Activated T-cell treated with anti-CD3 and anti-CD28 coated beads, Interleukin-2, amount 50 U/mL, for 4 hours (primary cell): ENCODE measurements at regions not wholly inside any gene's neighbourhood (a gene's known extent, or its start where the extent isn't known, plus 50 kb on each side); places are given as distances from the start of the nearest gene placed in this dataset.
"Not testable (repeated sequence)": the region's sequence is repeated elsewhere in the genome, so short reads cannot be mapped to it uniquely, and the experiment has no call there.

ENCODE experiments used
- ATAC-seq, 2 donors: fragments of 200-7000 bp; cut with Tn5 transposase; one replicate each; pipeline ENCODE4 v1.10.0; 2021
- DNase-seq: peaks from one replicate; pipeline ENCODE4 v3.0.0-alpha.2; 2020
- H3K27me3 Mint-ChIP-seq: one replicate; pipeline ENCODE4 v1.8.0; 2021; ENCODE audit warnings: low read depth, mixed read lengths
- H3K36me3 Mint-ChIP-seq: one replicate; pipeline ENCODE4 v1.8.0; 2022; ENCODE audit warnings: mixed read lengths; ENCODE audit not compliant: insufficient read depth
- H3K4me1 Mint-ChIP-seq: one replicate; pipeline ENCODE4 v1.8.0; 2021; ENCODE audit warnings: low read depth, mixed read lengths
- H3K4me3 Mint-ChIP-seq: one replicate; pipeline ENCODE4 v1.8.0; 2021; ENCODE audit warnings: mild to moderate bottlenecking, moderate library complexity, mixed read lengths
- H3K9me3 Mint-ChIP-seq: one replicate; pipeline ENCODE4 v1.8.0; 2021; ENCODE audit warnings: mixed read lengths

DNA sequence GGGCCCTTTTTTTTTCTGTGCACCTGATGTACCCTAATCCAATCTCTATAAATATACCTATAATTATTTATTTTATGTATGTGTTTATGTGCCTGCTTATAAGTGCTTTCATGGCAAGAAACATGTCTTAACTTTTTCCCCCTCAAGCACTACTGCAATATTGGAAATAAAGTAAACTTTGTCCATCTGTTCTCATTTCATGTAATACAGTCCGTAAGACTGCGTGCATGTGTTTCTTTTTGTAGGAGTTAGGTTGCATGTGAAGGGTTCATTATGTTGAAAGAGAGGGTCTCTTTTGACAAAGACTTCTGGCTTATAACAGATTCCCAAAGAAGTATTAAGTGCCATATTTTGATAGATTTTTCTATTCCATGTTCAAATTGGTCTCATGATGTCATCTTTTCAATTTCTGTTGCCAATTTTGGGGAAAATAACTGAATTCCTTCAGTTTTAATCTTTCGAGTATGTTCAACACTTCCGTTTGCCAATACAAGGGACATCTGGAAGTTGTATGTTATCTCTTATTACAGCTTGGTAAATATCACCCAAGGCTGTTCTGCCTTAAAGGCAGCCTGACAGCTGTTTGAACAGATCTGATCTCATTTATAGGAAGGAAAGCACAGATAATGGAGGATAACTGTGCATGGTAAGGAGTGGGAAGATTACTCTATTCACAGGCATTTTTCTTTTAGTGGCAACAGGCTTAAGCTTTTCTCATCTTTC, 273.1 kb upstream of the SGO1 start:
- no peaks in the 10 kb centered on the region for H3K4me1 Mint-ChIP-seq
- no peak overlapping the region for H3K4me3 Mint-ChIP-seq
- H3K36me3 Mint-ChIP-seq = peaks cover 2% of the 10 kb centered on the region
- ATAC-seq = no peak
- H3K27me3 Mint-ChIP-seq = no peaks in the 10 kb centered on the region
- H3K9me3 Mint-ChIP-seq = peaks cover 31% of the 10 kb centered on the region
- no peak for DNase-seq

DNA sequence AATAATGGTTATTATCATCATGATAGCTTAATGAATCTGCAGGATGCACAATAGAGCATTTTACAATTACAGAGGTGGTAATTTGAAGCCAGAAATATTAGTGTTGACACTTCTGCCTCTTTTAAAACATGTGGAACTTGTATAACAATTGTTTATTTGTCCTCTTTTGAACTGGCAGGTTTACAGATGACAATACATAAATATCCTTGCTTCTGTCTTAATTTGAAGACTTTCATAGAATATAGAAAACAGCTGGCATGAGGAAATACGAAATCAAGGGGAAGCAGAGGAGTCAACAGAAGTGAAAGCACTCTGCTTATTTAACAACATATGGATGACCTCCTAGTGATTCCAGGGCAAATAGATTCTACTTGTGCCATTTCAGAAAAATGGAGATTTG, 270.5 kb upstream of the SGO1 start:
- H3K27me3 Mint-ChIP-seq = no peaks in the 10 kb centered on the region
- ATAC-seq = no peak

DNA sequence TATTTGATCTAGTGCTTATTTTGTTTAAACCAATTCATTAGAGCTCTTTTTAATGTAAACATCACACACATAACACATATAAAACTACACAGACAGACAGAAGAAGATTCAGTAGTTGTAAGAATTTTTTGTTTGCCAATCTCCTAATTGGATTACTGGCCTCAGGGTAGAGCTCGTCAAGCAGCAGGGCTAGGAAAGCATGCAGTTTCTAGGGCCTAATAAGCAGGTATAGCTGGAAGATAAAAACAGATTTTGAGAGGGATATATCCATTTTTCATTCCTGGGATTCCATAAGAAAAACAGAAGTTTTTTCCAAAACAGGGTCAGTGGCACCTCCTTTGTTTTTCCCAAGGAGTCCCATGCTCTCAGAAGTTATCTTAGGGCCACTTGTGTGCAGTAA, 265.2 kb upstream of the SGO1 start:
- Mint-ChIP-seq H3K9me3 (peaks cover 8% of the 10 kb centered on the region), H3K4me1 (no peaks in the 10 kb centered on the region), H3K27me3 (no peaks in the 10 kb centered on the region), H3K36me3 (no peaks in the 10 kb centered on the region), H3K4me3 (no peak overlapping the region)
- no peak for ATAC-seq
- DNase-seq = no peak

More for the DNA sequence above, 270.5 kb upstream of the SGO1 start:
- Mint-ChIP-seq H3K4me1 (no peaks in the 10 kb centered on the region), H3K36me3 (peaks cover 2% of the 10 kb centered on the region), H3K4me3 (no peak overlapping the region), H3K9me3 (peaks cover 27% of the 10 kb centered on the region)
- DNase-seq = no peak

DNA sequence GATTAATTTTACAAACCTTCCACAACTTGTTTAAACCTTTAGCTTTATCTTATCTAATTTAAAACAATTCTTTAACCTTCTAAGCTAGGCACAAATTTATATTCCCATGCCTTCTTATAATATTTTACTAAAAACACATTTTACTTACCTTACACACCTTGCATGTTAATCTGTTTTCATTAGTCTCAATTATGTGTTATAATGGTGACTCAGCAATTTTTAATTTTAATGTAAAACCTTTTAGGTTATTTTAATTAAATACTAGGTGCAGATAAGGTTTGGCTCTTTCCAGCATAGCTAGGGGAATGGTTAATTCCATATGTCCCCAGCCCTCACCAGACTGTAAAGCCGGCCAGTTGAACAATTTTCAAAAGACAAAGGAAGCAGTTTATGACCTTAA, 264.6 kb upstream of the SGO1 start:
- Mint-ChIP-seq H3K36me3 (no peaks in the 10 kb centered on the region), H3K4me1 (no peaks in the 10 kb centered on the region), H3K27me3 (no peaks in the 10 kb centered on the region), H3K4me3 (no peak overlapping the region), H3K9me3 (peaks cover 6% of the 10 kb centered on the region)
- no peak for DNase-seq
- no peak for ATAC-seq

DNA sequence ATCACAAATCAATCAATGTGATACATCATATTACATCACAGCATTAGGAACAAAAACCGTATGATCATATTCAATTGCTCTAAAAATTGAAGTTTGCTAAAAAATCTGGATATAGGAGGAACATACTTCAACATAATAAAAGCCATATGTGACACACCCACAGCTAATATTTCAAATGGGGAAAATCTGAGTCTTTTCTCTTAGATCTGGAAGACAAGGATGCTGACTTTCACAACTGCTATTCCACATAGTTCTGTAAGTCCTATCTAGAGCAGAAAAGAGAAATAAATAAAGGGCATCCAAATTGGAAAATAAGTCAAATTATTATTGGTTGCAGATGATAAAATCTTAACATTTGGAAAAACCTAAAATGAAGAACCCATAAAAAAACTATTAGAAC, 256.8 kb upstream of the SGO1 start:
- ATAC-seq = no peak
- no peaks in the 10 kb centered on the region for H3K27me3 Mint-ChIP-seq
- peaks cover 3% of the 10 kb centered on the region for H3K9me3 Mint-ChIP-seq
- no peak overlapping the region for H3K4me3 Mint-ChIP-seq
- H3K4me1 Mint-ChIP-seq = no peaks in the 10 kb centered on the region
- DNase-seq = no peak
- H3K36me3 Mint-ChIP-seq = no peaks in the 10 kb centered on the region

DNA sequence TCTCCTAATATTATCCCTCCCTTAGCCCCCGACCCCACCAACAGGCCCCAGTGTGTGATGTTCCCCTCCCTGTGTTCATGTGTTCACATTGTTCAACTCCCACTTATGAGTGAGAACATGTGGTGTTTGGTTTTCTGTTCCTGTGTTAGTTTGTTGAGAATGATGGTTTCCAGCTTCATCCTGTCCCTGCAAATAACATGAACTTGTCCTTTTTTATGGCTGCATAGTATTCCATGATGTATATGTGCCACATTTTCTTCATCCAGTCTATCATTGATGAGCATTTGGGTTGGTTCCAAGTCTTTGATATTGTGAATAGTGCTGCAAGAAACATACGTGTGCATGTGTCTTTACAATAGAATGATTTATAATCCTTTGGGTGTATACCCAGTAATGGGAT, 241.3 kb upstream of the SGO1 start:
- ATAC-seq, H3K36me3 Mint-ChIP-seq, H3K4me1 Mint-ChIP-seq, DNase-seq, H3K27me3 Mint-ChIP-seq, H3K4me3 Mint-ChIP-seq: not testable (repeated sequence)
- peaks cover 29% of the 10 kb centered on the region for H3K9me3 Mint-ChIP-seq

DNA sequence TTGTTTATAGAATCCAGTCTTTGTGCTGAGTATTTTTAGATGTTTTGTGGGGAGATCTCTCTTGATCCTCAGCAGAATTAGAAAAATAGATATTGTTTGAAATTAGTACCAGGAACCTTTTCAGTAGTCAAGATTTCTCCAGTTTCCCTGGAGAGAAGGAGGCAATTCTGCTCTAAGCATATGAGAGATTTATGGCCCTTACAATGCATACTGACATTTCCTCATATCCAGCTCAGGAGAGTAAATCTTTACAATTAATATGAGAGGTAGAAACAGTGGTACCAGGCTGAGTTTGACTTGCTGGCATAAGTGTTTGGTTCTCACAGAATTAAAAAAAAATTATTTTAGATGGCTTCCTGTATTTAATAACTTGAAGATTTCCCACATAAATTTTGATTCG, 239.1 kb upstream of the SGO1 start:
- Mint-ChIP-seq H3K4me1 (no peaks in the 10 kb centered on the region), H3K4me3 (no peak overlapping the region), H3K27me3 (no peaks in the 10 kb centered on the region), H3K9me3 (peaks cover 13% of the 10 kb centered on the region), H3K36me3 (peaks cover 4% of the 10 kb centered on the region)
- DNase-seq (no peak), ATAC-seq (no peak)

DNA sequence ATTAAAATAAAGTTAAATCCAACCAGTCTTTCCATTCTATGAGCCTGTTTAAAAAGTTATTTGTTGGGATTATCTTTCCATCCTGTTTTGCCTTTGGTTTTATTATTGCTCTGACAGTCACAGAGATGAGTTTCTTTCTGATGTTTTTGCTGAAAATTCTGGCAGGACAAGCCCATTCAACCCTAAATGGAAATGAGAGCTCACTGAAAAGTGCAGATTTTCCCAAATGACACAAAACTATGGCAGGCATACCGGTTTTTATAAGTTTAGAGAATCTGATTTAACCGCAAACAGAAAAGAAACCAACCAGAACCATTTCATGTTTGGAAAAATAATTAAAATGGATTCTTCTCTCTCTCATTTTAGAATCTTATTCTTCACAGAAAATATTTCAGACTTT, 238.1 kb upstream of the SGO1 start:
- no peak for ATAC-seq
- no peak overlapping the region for H3K4me3 Mint-ChIP-seq
- H3K36me3 Mint-ChIP-seq = peaks cover 4% of the 10 kb centered on the region
- H3K4me1 Mint-ChIP-seq = no peaks in the 10 kb centered on the region
- H3K9me3 Mint-ChIP-seq = peaks cover 8% of the 10 kb centered on the region
- DNase-seq = no peak
- no peaks in the 10 kb centered on the region for H3K27me3 Mint-ChIP-seq

DNA sequence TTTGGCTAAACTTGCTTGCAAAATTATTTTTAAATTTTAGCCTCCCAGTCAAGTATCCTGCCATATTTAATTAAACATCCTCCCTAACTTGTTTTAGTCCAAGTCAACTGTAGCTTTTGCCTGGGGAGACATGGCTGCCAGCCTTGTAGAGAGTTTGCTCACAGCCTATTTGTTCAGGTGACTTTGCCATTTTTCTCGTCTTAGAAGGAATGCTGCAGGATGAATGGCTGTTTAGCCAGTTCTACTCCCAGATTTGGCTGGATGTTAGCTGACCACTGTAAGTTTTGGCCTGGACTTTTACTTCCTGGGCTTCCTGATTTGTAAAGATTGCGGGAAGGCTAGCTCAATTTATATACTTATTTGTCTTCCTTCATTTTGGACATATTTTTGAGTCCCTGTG, 236.4 kb upstream of the SGO1 start:
- no peak for DNase-seq
- H3K4me3 Mint-ChIP-seq = no peak overlapping the region

DNA sequence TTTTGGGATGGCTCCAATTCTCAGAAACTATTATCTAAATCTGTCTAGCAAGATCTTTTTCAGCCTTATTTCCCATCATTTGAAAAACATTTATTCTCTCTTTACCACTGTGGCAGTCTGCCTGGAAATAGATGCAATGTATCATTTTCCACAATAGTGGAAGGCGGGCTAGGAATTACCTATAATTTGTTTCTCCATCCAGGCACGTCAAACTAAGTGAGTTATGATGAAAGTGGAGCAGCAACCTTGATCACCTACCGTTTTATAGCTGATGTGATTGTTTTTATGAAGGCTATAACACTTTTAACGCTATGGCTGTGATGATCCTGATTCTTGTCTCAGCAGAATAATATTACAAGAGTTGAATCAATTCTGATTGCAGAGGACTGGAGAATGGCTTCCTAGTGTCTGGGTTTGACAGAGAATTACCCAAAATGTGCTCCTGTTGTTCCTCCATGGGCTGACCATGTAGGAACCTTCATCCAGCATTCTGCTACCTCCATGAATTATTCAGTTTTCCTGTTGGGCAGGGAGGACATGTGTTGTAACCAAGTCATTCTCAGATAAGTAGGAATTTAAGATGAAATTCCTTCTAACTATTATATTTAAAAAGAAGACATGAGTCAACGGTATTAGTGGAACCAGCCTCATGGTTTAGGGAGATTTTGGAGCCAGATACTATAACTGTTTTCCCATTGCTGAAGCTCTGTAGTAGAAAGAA, 231.5 kb upstream of the SGO1 start:
- no peaks in the 10 kb centered on the region for H3K36me3 Mint-ChIP-seq
- H3K27me3 Mint-ChIP-seq = no peaks in the 10 kb centered on the region
- ATAC-seq (no peak), DNase-seq (no peak)
- no peaks in the 10 kb centered on the region for H3K4me1 Mint-ChIP-seq
- H3K4me3 Mint-ChIP-seq = no peak overlapping the region
- H3K9me3 Mint-ChIP-seq = no peaks in the 10 kb centered on the region

More for the DNA sequence above, 236.4 kb upstream of the SGO1 start:
- ATAC-seq = no peak
- H3K4me1 Mint-ChIP-seq = no peaks in the 10 kb centered on the region
- peaks cover 4% of the 10 kb centered on the region for H3K36me3 Mint-ChIP-seq
- no peaks in the 10 kb centered on the region for H3K9me3 Mint-ChIP-seq
- no peaks in the 10 kb centered on the region for H3K27me3 Mint-ChIP-seq

DNA sequence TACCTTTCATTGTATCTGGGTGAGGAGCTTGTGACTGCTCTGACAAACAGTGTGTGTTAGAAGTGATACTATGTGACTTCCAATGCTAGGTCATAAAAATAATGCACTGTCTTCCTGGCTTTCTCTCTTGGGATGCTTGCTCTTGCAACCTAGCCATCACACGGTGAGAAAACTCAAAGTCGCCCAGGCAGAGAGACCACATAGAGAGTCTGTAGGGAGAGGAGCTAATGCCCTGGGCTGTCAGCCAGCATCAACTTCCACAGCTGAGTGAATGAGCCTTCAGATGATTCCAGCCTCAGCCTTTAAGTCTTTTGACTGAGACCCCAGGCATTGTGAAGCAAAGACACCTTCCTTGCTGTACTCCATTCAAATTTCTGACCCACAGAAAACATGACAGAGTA, 220.6 kb upstream of the SGO1 start:
- Mint-ChIP-seq H3K4me3 (no peak overlapping the region), H3K27me3 (peaks cover 1% of the 10 kb centered on the region), H3K36me3 (no peaks in the 10 kb centered on the region), H3K9me3 (no peaks in the 10 kb centered on the region), H3K4me1 (no peaks in the 10 kb centered on the region)
- ATAC-seq (no peak), DNase-seq (no peak)

DNA sequence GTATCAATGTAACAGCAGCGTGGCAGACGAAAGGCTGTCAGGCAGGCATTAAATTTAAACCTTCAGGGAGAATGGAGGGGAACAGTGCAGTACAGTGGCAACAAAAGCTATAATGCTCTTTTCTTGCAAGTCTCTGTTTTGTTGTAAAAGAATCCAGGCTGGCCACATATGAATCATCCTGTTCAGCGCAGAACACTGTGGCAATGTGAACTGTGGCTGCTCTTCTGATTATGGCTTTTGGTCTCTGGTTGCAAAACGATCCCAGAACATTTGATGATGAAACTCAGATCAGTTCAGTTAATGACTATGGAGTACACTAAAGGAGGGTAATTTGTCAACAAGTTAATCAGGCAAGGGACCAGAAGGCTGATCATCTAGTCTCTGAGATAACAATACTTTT, 219.7 kb upstream of the SGO1 start:
- no peaks in the 10 kb centered on the region for H3K36me3 Mint-ChIP-seq
- H3K9me3 Mint-ChIP-seq = no peaks in the 10 kb centered on the region
- H3K4me3 Mint-ChIP-seq = no peak overlapping the region
- ATAC-seq (no peak), DNase-seq (no peak)
- no peaks in the 10 kb centered on the region for H3K4me1 Mint-ChIP-seq
- peaks cover 1% of the 10 kb centered on the region for H3K27me3 Mint-ChIP-seq

DNA sequence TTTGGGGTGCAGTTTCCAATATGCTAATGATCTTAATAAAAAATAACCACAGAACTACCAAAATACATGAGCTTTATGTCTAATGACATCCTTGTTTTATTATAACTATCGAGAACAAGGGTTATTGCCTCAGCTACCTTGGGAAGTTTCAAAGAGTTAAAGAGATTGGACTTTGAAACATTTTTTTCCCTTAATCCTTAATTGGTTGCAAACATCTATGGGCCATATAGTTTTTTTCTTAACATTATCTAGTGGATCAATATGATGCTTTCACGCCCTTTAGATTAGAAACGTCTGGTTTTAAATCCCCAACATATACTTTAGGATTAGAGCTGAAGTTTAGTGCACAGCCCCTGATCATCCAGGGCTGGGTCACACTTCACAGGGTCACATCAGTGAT, 219.2 kb upstream of the SGO1 start:
- H3K9me3 Mint-ChIP-seq = no peaks in the 10 kb centered on the region
- ATAC-seq (no peak), DNase-seq (no peak)
- H3K4me3 Mint-ChIP-seq = no peak overlapping the region
- peaks cover 1% of the 10 kb centered on the region for H3K27me3 Mint-ChIP-seq
- H3K36me3 Mint-ChIP-seq = no peaks in the 10 kb centered on the region
- no peaks in the 10 kb centered on the region for H3K4me1 Mint-ChIP-seq

DNA sequence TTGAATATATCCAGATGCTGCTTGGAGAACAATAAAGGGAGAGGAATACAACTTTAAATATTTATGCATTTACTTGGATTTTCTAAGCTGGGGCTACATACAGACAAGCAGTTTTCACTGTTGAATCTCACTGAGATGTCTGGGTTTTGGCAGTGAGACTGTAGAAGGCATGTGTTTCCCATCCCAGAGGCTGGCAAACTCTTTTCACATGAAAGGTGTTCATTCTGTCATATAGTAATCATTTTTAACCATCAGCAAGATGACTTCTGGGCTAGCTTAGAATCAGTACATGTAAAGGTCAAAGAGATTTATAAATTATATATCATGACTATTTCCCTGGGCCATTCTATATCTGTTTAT, 218.7 kb upstream of the SGO1 start:
- Mint-ChIP-seq H3K27me3 (peaks cover 1% of the 10 kb centered on the region), H3K36me3 (no peaks in the 10 kb centered on the region), H3K4me3 (no peak overlapping the region), H3K9me3 (no peaks in the 10 kb centered on the region), H3K4me1 (no peaks in the 10 kb centered on the region)
- ATAC-seq (no peak), DNase-seq (no peak)

DNA sequence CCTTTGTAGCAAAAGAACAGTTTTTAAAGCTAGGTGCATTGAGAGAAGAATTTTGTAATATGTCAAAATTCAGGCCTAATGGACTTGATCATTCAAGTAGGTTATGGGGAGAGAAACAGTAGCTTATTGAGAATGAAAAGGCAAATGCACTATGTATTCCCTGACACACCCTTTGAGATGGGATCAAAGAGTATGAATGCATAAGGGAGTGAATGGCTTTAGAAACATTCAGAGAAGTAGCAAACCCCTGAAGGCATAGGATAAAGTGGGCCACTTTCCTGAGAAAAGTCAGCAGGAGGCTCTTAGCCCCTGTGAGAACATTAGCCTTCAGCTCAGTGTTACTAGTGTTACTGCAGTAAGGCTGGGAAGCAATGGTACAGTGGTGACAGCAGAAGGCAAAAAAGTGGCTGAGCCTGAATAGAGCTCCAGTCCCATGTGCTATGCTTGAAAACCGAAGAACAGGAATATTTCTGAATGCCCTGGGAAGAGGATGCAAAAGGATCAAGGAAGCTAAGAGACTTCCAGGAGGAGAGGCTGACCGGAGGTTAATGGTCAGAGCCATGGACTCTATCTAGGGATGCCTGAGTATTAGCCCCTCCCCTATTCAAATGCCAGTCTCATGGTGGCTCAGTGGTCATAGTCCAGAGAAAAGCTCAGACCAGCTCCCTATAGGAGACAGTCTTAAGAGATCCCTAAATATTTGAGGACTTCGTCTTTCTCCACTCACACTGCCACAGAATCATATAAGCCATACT, 218.2 kb upstream of the SGO1 start:
- no peaks in the 10 kb centered on the region for H3K36me3 Mint-ChIP-seq
- H3K4me3 Mint-ChIP-seq = no peak overlapping the region

More for the DNA sequence above, 218.2 kb upstream of the SGO1 start:
- Mint-ChIP-seq H3K27me3 (peaks cover 1% of the 10 kb centered on the region), H3K9me3 (no peaks in the 10 kb centered on the region), H3K4me1 (no peaks in the 10 kb centered on the region)
- ATAC-seq (no peak), DNase-seq (no peak)
